Cardiac fibroblast (primary cell): ENCODE measurements at regions not wholly inside any gene's neighbourhood (a gene's known extent, or its start where the extent isn't known, plus 50 kb on each side); places are given as distances from the start of the nearest gene placed in this dataset.

Source experiments
- DNase-seq, 2 donors: peaks; one replicate each; pipeline versions ENCODE4 v3.0.0 to v3.0.0-alpha.2; 2010; ENCODE audit warnings: low read depth in 2 of 2
- H3K4me3 ChIP-seq, 2 donors: replicated peaks in 1 of 2; 1 replicate in 1 of 2; 2 replicates in 1 of 2; pipeline ENCODE4 v1.5.1; 2011; ENCODE audit warnings: low read depth in 2 of 2, low read length in 2 of 2, mild to moderate bottlenecking in 2 of 2, moderate library complexity in 1 of 2
- CTCF ChIP-seq: IDR thresholded peaks from one replicate; pipeline ENCODE4 v1.5.1; 2011; ENCODE audit warnings: low read depth, mild to moderate bottlenecking, low read length, inconsistent platforms

- no peak for TF ChIP-seq CTCF
- no peak overlapping the region for H3K4me3 ChIP-seq
Measured at GRCh38 chr10:118452098-118452497, 110.0 kb upstream of the FAM204A start.

GRCh38 chr10:118449521-118449920, 107.4 kb upstream of the FAM204A start:
- TF ChIP-seq CTCF, result no peak
- H3K4me3 ChIP-seq, result no peak overlapping the region
- no peak for DNase-seq

More at GRCh38 chr10:118452098-118452497, 110.0 kb upstream of the FAM204A start:
- no peak for DNase-seq

- TF ChIP-seq CTCF, result no peak
- no peak overlapping the region for H3K4me3 ChIP-seq
- no peak for DNase-seq
Measured at GRCh38 chr10:118448744-118449143, 106.6 kb upstream of the FAM204A start.

GRCh38 chr10:118447478-118448270, 105.5 kb upstream of the FAM204A start:
- no peak overlapping the region for H3K4me3 ChIP-seq
- no peak for TF ChIP-seq CTCF
- DNase-seq, result peak; percentile 14 to 32

- TF ChIP-seq CTCF, result no peak
- H3K4me3 ChIP-seq, result no peak overlapping the region
- no peak for DNase-seq
Measured at GRCh38 chr10:118445535-118445934, 103.4 kb upstream of the FAM204A start.

GRCh38 chr10:118444069-118444468, 101.9 kb upstream of the FAM204A start:
- DNase-seq, result no peak
- TF ChIP-seq CTCF, result no peak
- H3K4me3 ChIP-seq, result no peak overlapping the region

GRCh38 chr10:118442032-118442431, 99.9 kb upstream of the FAM204A start:
- no peak overlapping the region for H3K4me3 ChIP-seq
- no peak for TF ChIP-seq CTCF
- DNase-seq, result no peak
